ENCODE measurements at regions not wholly inside any gene's neighbourhood (a gene's known extent, or its start where the extent isn't known, plus 50 kb on each side); places are given as distances from the start of the nearest gene placed in this dataset.

GRCh38 chr1:209491897-209492296 is 91.6 kb upstream of the CAMK1G start:
- no peak for DNase-seq
- intact Hi-C loops (cut with DNase I) = no loop called here
- ATAC-seq (ENCODE audit: low FRiP score) = no peak
- Histone ChIP-seq H3K27ac (ENCODE audit: low read depth in 1 of 2, low read length in 2 of 2) (no peak overlapping the region), H3K9me3 (ENCODE audit: control insufficient read depth, low read length) (no peaks in the 10 kb centered on the region), H3K4me3 (ENCODE audit: low read length in 2 of 2) (no peak overlapping the region), H3K36me3 (ENCODE audit: control insufficient read depth in 1 of 2, insufficient read depth in 2 of 2, low read length in 1 of 2) (no peaks in the 10 kb centered on the region), H3K27me3 (ENCODE audit: control insufficient read depth in 1 of 2, insufficient read depth in 2 of 2, low read length in 1 of 2) (no peaks in the 10 kb centered on the region), H3K4me1 (ENCODE audit: control insufficient read depth in 1 of 2, insufficient read depth in 2 of 2, low read length in 2 of 2) (no peaks in the 10 kb centered on the region)
- WGBS, 2 donors = 72 to 75% methylated on average over 4 of the region's 4 CpGs

- DNase-seq = no peak
- no peaks in the 10 kb centered on the region for H3K9me3 ChIP-seq (ENCODE audit: control insufficient read depth, low read length)
- H3K27ac ChIP-seq (ENCODE audit: low read depth in 1 of 2, low read length in 2 of 2) = no peak overlapping the region
- H3K36me3 ChIP-seq (ENCODE audit: control insufficient read depth in 1 of 2, insufficient read depth in 2 of 2, low read length in 1 of 2) = no peaks in the 10 kb centered on the region
- no peaks in the 10 kb centered on the region for H3K27me3 ChIP-seq (ENCODE audit: control insufficient read depth in 1 of 2, insufficient read depth in 2 of 2, low read length in 1 of 2)
- intact Hi-C loops (cut with DNase I) = no loop called here
- no peaks in the 10 kb centered on the region for H3K4me1 ChIP-seq (ENCODE audit: control insufficient read depth in 1 of 2, insufficient read depth in 2 of 2, low read length in 2 of 2)
- H3K4me3 ChIP-seq (ENCODE audit: low read length in 2 of 2) = no peak overlapping the region
- ATAC-seq (ENCODE audit: low FRiP score) = no peak
Observed at GRCh38 chr1:209493559-209493958, 90.0 kb upstream of the CAMK1G start.

- no peak overlapping the region for H3K27ac ChIP-seq (ENCODE audit: low read depth in 1 of 2, low read length in 2 of 2)
- 73 to 74% methylated on average over 1 of the region's 1 CpG for WGBS, 2 donors
- no peak overlapping the region for H3K4me3 ChIP-seq (ENCODE audit: low read length in 2 of 2)
- ATAC-seq (ENCODE audit: low FRiP score) (no peak), DNase-seq (no peak)
- no peaks in the 10 kb centered on the region for H3K36me3 ChIP-seq (ENCODE audit: control insufficient read depth in 1 of 2, insufficient read depth in 2 of 2, low read length in 1 of 2)
- H3K4me1 ChIP-seq (ENCODE audit: control insufficient read depth in 1 of 2, insufficient read depth in 2 of 2, low read length in 2 of 2) = no peaks in the 10 kb centered on the region
- intact Hi-C loops (cut with DNase I) = no loop called here
- no peaks in the 10 kb centered on the region for H3K27me3 ChIP-seq (ENCODE audit: control insufficient read depth in 1 of 2, insufficient read depth in 2 of 2, low read length in 1 of 2)
- peaks cover 9% of the 10 kb centered on the region for H3K9me3 ChIP-seq (ENCODE audit: control insufficient read depth, low read length)
Observed at GRCh38 chr1:209497729-209498128, 85.8 kb upstream of the CAMK1G start.

GRCh38 chr1:209500993-209501392 is 82.5 kb upstream of the CAMK1G start:
- Histone ChIP-seq H3K27me3 (ENCODE audit: control insufficient read depth in 1 of 2, insufficient read depth in 2 of 2, low read length in 1 of 2) (no peaks in the 10 kb centered on the region), H3K4me3 (ENCODE audit: low read length in 2 of 2) (no peak overlapping the region), H3K4me1 (ENCODE audit: control insufficient read depth in 1 of 2, insufficient read depth in 2 of 2, low read length in 2 of 2) (no peaks in the 10 kb centered on the region), H3K36me3 (ENCODE audit: control insufficient read depth in 1 of 2, insufficient read depth in 2 of 2, low read length in 1 of 2) (no peaks in the 10 kb centered on the region), H3K9me3 (ENCODE audit: control insufficient read depth, low read length) (peaks cover 9% of the 10 kb centered on the region), H3K27ac (ENCODE audit: low read depth in 1 of 2, low read length in 2 of 2) (no peak overlapping the region)
- WGBS, 2 donors = 78 to 83% methylated on average over 1 of the region's 1 CpG
- ATAC-seq (ENCODE audit: low FRiP score) (no peak), DNase-seq (no peak)
- intact Hi-C loops (cut with DNase I) = no loop called here

GRCh38 chr1:209503196-209503595 is 80.3 kb upstream of the CAMK1G start:
- no peak for ATAC-seq (ENCODE audit: low FRiP score)
- Histone ChIP-seq H3K27ac (ENCODE audit: low read depth in 1 of 2, low read length in 2 of 2) (no peak overlapping the region), H3K9me3 (ENCODE audit: control insufficient read depth, low read length) (peaks cover 9% of the 10 kb centered on the region), H3K36me3 (ENCODE audit: control insufficient read depth in 1 of 2, insufficient read depth in 2 of 2, low read length in 1 of 2) (no peaks in the 10 kb centered on the region), H3K4me3 (ENCODE audit: low read length in 2 of 2) (no peak overlapping the region), H3K4me1 (ENCODE audit: control insufficient read depth in 1 of 2, insufficient read depth in 2 of 2, low read length in 2 of 2) (no peaks in the 10 kb centered on the region), H3K27me3 (ENCODE audit: control insufficient read depth in 1 of 2, insufficient read depth in 2 of 2, low read length in 1 of 2) (no peaks in the 10 kb centered on the region)
- intact Hi-C loops (cut with DNase I) = no loop called here
- DNase-seq = no peak
- 79 to 85% methylated on average over 1 of the region's 1 CpG for WGBS, 2 donors

- no peak for DNase-seq
- 25 to 43% methylated on average over 1 of the region's 1 CpG for WGBS, 2 donors
- H3K27ac ChIP-seq (ENCODE audit: low read depth in 1 of 2, low read length in 2 of 2) = no peak overlapping the region
- intact Hi-C loops (cut with DNase I) = no loop called here
- H3K4me1 ChIP-seq (ENCODE audit: control insufficient read depth in 1 of 2, insufficient read depth in 2 of 2, low read length in 2 of 2) = no peaks in the 10 kb centered on the region
- ATAC-seq (ENCODE audit: low FRiP score) = no peak
- no peaks in the 10 kb centered on the region for H3K27me3 ChIP-seq (ENCODE audit: control insufficient read depth in 1 of 2, insufficient read depth in 2 of 2, low read length in 1 of 2)
- no peaks in the 10 kb centered on the region for H3K36me3 ChIP-seq (ENCODE audit: control insufficient read depth in 1 of 2, insufficient read depth in 2 of 2, low read length in 1 of 2)
- peaks cover 9% of the 10 kb centered on the region for H3K9me3 ChIP-seq (ENCODE audit: control insufficient read depth, low read length)
- no peak overlapping the region for H3K4me3 ChIP-seq (ENCODE audit: low read length in 2 of 2)
Observed at GRCh38 chr1:209504571-209504970, 78.9 kb upstream of the CAMK1G start.

GRCh38 chr1:209505044-209505443 is 78.5 kb upstream of the CAMK1G start:
- Histone ChIP-seq H3K4me3 (ENCODE audit: low read length in 2 of 2) (no peak overlapping the region), H3K27ac (ENCODE audit: low read depth in 1 of 2, low read length in 2 of 2) (no peak overlapping the region), H3K4me1 (ENCODE audit: control insufficient read depth in 1 of 2, insufficient read depth in 2 of 2, low read length in 2 of 2) (no peaks in the 10 kb centered on the region), H3K27me3 (ENCODE audit: control insufficient read depth in 1 of 2, insufficient read depth in 2 of 2, low read length in 1 of 2) (no peaks in the 10 kb centered on the region), H3K36me3 (ENCODE audit: control insufficient read depth in 1 of 2, insufficient read depth in 2 of 2, low read length in 1 of 2) (no peaks in the 10 kb centered on the region), H3K9me3 (ENCODE audit: control insufficient read depth, low read length) (peaks cover 9% of the 10 kb centered on the region)
- WGBS, 2 donors = 72 to 91% methylated on average over 1 of the region's 1 CpG
- intact Hi-C loops (cut with DNase I) = no loop called here
- ATAC-seq (ENCODE audit: low FRiP score) (no peak), DNase-seq (no peak)

- Histone ChIP-seq H3K9me3 (ENCODE audit: control insufficient read depth, low read length) (peaks cover 9% of the 10 kb centered on the region), H3K4me1 (ENCODE audit: control insufficient read depth in 1 of 2, insufficient read depth in 2 of 2, low read length in 2 of 2) (no peaks in the 10 kb centered on the region), H3K27me3 (ENCODE audit: control insufficient read depth in 1 of 2, insufficient read depth in 2 of 2, low read length in 1 of 2) (no peaks in the 10 kb centered on the region), H3K36me3 (ENCODE audit: control insufficient read depth in 1 of 2, insufficient read depth in 2 of 2, low read length in 1 of 2) (no peaks in the 10 kb centered on the region), H3K4me3 (ENCODE audit: low read length in 2 of 2) (no peak overlapping the region), H3K27ac (ENCODE audit: low read depth in 1 of 2, low read length in 2 of 2) (no peak overlapping the region)
- WGBS, 2 donors = 56 to 64% methylated on average over 3 of the region's 3 CpGs
- no peak for ATAC-seq (ENCODE audit: low FRiP score)
- intact Hi-C loops (cut with DNase I) = no loop called here
- no peak for DNase-seq
Observed at GRCh38 chr1:209506101-209506500, 77.4 kb upstream of the CAMK1G start.

- DNase-seq (no peak), ATAC-seq (ENCODE audit: low FRiP score) (no peak)
- H3K4me3 ChIP-seq (ENCODE audit: low read length in 2 of 2) = no peak overlapping the region
- no peaks in the 10 kb centered on the region for H3K4me1 ChIP-seq (ENCODE audit: control insufficient read depth in 1 of 2, insufficient read depth in 2 of 2, low read length in 2 of 2)
- H3K27ac ChIP-seq (ENCODE audit: low read depth in 1 of 2, low read length in 2 of 2) = no peak overlapping the region
- intact Hi-C loops (cut with DNase I) = no loop called here
- no peaks in the 10 kb centered on the region for H3K36me3 ChIP-seq (ENCODE audit: control insufficient read depth in 1 of 2, insufficient read depth in 2 of 2, low read length in 1 of 2)
- no peaks in the 10 kb centered on the region for H3K27me3 ChIP-seq (ENCODE audit: control insufficient read depth in 1 of 2, insufficient read depth in 2 of 2, low read length in 1 of 2)
- 72 to 79% methylated on average over 5 of the region's 5 CpGs for WGBS, 2 donors
- peaks cover 1% of the 10 kb centered on the region for H3K9me3 ChIP-seq (ENCODE audit: control insufficient read depth, low read length)
Observed at GRCh38 chr1:209509039-209509438, 74.5 kb upstream of the CAMK1G start.
